Stimulated activated CD8-positive, alpha-beta memory T cell treated with anti-CD3 and anti-CD28 coated beads, Interleukin-12 subunit alpha, Interleukin-12 subunit beta, amount 100 ng/mL, for 1 hour (primary cell): ENCODE measurements at regions not wholly inside any gene's neighbourhood (a gene's known extent, or its start where the extent isn't known, plus 50 kb on each side); places are given as distances from the start of the nearest gene placed in this dataset.

Experiments
- DNase-seq: peaks from one replicate; pipeline ENCODE4 v3.0.0-alpha.2; 2020; ENCODE audit warnings: low read depth

DNA sequence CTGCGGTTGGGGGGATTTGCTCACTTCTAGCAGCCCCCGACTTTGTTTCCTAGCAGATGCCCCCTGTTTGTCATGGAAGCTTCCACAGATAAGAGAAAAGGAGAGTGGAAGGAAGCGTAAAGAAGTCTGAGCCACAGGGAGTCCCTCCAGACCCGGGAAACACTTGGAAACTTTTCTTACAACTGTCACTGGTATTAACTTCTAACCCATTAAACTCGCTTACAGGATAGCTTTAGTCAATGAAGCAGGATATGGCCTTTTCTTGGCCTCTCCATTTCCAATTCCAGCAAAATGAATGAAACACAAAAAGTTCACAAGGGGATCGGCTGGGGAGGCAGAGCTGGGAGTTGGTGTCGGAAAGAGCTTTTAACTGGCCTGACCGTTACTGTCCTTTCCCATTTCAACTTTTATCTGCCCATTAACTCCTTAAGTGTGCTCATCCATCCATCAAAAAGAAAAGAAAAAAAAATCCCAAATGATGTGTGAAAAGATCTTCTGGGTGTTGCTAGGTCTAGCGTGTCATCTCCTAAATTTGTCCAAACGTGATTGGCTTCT is 231.9 kb upstream of the ARGLU1 start:
- DNase-seq, result no peak

DNA sequence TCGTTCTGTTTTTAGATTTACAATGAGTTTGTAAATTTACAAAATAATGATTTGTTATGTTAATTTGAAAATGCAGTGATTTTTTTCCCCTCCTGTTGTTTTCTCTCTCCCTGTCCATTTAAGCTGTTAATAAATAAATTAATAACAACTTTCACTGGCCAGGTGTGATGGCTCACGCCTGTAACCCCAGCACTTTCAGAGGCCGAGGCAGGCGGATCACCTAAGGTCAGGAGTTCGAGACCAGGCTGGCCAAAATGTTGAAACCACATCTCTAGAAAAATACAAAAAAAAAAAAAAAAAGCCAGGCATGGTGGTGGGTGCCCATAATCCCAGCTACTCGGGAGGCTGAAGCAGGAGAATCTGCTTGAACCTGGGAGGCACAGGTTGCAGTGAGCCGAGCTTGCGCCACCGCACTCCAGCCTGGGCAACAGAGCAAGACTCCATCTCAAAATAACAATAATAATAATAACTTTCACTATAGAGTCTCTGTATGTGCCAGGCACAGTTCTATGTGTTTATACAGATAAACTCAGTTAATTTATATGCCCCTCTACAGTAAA is 229.2 kb upstream of the ARGLU1 start:
- no peak for DNase-seq

DNA sequence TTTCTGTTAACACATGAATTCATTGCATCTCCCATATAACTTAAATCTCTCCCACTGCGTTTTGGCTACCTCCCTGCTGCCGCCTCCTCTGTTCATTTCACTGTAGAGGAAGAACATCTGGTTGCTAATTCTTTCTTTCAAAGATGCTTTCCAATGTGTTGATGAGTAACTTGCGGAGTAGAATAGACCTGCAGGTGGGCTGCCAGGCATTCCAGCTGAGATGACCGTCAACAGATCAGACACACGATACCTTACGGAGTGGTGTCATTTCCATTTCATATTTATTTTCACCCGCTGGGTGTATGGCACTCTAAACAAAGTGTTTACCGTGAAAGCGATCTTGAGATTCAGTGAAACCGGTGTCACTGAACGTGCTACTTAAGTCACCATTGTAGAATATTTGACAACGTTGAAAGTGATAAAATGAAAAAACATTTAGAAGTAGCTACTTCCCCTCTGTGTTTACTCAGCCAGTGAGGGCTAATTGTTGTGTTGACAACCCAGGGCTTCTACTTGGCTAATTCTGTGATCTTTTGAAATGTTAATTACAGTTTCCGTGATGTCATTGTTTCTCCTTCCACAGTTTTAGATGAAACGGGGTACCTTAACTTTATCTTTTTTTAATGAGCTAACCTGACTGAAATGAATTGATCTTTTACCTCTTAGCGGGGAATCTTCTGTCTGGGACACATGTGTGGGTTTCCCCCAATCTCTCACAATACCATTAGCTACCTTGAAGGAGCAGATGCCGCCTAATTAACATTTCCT is 228.5 kb upstream of the ARGLU1 start:
- no peak for DNase-seq

DNA sequence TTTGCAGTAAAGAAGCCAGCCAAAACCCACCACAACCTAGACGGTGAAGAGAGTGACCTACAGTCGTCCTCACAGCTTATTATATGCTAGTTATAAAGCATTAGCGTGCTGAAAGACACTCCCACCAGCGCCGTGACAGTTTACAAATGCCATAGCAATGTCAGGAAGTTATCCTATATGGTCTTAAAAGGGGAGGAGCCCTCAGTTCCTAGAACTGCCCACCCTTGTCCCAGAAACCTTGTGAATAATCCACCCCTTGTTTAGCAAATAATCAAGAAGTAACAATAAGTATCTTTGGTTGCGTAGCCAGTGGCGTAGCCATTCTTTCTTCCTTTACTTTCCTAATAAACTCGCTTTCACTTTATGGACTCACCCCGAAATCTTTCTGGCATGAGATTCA is 227.9 kb upstream of the ARGLU1 start:
- DNase-seq, result no peak

DNA sequence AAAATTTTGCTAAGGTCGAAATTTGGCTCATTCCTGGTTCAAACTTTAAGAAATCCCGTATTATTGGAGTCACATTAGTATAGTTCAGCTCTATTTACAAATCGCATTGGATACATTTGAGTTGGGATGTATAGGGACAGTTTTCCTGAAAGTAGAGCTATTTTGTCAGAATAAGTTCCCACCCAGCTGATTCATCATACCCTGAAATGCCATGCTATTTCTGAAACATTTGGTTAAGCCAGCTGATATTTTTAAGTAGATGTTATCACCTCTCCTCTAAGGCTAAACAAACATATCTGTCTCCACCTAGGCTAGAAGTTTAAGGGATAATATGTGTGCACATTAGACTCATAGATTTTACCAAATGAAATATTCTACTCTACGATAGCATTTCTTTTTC is 226.2 kb upstream of the ARGLU1 start:
- no peak for DNase-seq

DNA sequence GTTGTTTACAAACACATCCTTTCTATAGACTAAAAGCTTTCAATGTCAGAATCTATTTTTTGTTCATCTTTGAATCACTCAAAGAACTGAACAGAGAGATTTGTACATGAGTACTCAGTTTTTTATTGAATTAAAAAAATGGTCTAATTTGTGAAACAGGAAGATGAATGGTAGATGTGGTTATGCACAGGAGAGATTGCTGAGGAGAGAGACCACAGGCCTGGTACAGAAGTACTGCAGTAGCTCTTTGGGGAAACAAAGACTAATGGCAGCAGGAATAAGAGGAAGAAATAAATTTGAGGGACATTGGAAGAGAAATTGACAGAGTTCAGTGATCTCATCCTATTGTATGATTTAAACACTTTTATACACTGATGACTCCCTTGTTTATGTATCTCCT is 222.0 kb upstream of the ARGLU1 start:
- no peak for DNase-seq

DNA sequence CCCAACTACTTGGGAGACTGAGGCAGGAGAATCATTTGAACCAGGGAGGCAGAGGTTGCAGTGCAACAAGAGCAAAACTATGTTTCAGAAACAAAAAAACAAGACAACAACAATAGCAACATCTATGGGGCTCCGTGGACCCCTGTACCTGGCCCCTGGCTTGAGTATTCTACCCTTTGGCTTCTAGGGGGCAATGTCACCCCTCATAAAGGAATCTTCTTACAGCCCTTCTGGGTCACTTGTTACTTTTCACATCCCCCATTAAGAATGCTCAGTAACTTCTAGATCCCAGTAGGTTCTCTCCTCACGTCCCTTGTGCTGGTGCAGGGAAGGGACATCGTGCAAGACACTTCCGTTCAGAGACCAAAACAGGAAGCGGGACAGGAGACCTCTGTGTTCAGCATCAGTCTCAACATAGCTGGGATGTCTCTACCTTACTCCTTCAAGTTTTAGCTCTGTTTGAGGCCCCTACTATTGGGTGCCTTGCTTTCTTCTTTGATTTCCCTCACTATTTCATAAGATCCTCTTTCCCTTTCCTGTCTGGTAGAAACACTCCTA is 218.1 kb upstream of the ARGLU1 start:
- no peak for DNase-seq

DNA sequence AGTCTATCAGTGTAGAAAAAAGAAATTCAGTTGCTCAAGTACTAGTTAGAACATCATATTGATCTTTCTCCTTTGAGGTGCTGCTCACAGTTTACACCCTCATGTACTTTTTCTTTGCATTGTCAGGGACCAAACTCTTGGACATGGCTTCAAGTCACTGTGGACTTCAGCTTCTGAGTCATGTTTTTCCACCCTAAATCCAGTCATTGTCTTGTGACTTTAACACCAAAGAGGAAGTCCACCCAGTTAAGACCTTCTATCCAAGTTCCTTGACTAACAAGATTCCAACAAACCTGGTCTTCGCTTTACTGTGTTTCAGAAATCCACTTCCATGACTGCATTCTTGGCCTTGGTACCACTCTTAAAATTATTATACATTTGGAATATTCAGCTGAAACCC is 206.7 kb upstream of the ARGLU1 start:
- no peak for DNase-seq

DNA sequence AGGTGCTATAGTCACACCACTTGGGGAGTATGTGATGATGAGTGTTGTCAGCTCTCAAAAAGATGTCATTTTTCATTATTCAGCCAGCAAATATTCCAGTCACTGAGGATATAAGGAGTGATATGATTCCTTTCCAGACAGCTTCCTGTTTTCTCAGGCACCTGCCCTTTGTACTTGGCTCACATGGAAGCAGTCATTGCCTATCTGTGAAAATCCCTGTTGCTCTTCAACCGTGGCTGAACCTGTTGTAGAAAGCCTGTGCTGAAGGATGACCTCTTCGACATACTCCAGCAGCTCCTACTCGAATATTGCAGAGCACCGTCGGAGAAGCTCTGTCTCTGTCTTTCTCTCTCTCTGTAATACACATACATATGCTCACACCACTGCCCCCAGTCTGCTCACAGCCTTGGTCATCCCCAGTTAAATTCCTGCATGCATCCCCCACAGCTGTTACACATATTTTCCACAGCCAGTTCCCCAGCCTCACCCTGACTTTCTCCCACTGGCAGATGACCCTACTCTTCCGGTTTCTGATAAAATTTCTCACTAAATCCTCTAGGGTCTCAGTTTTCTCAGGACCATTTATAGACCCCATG is 204.2 kb upstream of the ARGLU1 start:
- DNase-seq, result no peak

GRCh38 chr13:106768991-106769390 is 201.1 kb upstream of the ARGLU1 start:
- DNase-seq, result no peak

DNA sequence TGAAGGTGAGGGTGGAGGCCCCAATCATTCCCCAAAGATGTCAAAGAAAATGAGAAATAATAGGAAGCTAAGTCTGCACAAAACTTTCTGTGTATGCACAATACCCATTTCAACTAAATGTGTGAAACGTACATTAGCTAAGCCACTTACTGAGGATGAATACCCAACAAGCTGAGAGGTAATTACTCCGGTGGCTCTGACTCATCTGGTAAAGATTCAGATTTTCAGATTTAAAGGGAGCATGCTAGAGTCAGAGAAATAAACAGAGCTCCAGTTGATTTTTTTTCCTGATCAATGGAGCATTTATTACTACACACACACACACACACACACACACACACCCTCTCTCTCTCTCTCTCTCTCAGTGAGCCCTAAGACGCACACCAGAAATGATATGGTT is 194.8 kb upstream of the ARGLU1 start:
- DNase-seq, result no peak

GRCh38 chr13:106756446-106756845 is 188.5 kb upstream of the ARGLU1 start:
- no peak for DNase-seq

DNA sequence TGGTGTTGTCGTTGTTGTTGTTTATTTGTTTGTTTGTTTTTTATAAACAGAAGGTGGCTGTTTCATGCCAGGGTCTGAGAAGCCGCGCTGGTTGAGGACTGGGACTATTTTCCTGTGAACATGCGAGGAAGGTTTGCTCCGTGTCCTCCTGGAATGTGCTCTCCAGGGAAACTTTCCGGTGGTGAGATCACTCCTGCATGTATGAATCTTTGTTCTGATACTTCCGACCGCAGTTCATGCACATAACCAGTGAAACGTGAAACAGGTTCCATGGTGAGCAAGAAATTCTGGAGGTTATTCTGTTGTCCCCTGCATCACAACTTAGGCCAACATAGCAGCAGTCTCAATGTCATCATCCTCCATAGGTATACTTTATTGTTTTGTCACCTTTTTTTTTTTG is 187.6 kb upstream of the ARGLU1 start:
- no peak for DNase-seq

DNA sequence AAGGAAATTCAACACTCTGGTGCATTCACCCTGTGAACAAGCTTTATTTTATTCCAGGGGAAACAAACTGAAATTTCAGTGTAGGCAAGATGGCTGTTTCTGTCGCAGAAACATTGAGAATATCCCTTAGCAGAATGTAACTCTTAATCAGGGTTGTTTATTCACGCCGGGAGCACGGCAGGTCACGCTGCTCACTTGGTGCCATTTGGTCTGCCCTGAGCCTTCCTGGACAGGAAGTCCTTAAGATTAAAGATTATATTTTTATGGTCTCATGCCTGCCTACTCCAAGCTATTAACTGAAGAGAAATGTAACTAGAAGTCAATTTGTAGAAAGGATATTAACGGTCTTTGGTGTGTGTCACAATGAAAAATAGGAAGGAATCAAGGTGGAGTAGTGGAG is 185.3 kb upstream of the ARGLU1 start:
- no peak for DNase-seq

GRCh38 chr13:106752584-106753170 is 184.7 kb upstream of the ARGLU1 start:
- DNase-seq, result no peak

- no peak for DNase-seq
These were observed 180.8 kb upstream of the ARGLU1 start for GRCh38 chr13:106748785-106749184.

GRCh38 chr13:106744516-106744915 is 176.6 kb upstream of the ARGLU1 start:
- DNase-seq, result no peak

DNA sequence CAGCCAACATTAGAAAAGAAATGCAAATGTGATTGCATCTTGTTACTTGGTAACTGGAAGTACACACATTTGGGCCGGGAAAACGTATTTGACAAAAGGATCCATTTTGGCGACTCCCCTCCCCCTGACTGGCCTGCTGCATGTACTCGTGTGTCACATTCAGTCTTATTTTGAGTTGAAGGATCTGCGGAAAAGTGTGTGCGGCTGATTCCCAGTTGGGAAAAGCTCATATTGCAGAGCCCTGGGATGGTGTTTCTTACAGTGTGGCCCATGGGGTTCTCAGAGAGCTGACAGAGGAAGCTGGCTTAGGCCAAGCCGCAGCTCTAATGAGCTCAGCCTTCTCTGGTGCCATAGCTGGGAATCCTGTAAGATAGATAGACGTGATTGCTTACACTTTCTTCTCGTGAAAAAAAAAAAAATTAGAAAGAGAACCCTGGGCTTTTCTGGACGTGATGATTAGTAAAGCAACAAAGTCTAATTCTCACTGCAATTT is 170.3 kb upstream of the ARGLU1 start:
- no peak for DNase-seq

DNA sequence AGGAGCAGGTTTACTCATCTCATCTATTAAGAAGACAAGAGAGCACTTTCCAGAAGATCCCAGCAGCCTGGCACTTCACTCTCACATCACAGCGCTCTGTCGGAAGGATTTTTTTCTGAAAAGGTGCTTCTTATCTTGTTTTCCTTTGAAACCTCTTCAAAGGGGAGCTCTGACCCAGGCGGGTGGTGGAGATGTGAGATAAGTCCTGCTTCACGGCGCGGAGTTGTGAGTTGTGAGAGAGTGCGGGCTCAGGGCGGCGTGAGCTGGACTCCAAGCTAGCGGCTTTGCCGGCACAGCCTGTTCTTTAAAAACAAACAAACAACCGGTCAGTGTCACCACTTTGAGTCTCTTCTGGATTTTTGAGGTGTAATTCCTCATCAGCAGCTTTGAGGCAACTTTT is 169.0 kb upstream of the ARGLU1 start:
- DNase-seq, result no peak

DNA sequence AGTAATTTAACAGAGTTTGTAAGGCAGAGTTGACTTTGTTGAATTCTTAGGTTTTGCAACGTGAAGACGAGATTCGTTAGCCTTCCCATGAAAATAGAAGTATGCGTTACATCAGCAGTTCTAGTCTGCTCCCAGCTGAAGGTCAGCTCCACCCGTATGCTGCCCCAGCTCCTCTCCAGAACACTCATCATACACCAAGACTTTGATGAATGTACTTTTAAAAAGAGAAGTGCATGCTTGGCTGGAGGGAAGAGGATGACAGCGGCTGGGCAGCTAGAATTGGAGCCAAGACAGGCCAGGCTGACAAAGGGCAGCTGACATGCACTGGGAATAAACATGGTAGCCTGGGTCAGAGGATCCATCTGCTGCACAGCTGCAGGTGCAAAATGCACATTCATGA is 166.3 kb upstream of the ARGLU1 start:
- no peak for DNase-seq

- DNase-seq, result no peak
These were observed 155.1 kb upstream of the ARGLU1 start for GRCh38 chr13:106723036-106723435.

- no peak for DNase-seq
These were observed 154.7 kb upstream of the ARGLU1 start for GRCh38 chr13:106722620-106723019.

DNA sequence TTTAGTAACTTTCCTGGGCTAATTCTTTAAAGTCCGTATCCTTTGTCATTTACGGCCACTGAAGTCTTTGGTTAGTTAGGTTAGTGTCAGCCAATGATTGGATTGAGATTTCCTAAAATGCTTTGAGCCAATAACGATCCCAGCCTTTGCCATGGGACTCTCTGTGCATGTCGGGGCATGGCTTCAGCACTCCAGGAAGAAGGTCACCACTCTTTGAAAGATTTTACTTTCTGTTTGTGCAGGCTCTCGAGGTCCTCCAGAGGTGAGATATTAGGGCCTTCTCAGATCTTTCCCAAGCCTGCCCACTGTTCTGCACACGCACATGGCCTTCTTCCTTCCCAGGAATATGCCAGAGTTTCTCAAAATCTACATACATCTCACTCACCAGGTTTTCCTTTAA is 153.7 kb upstream of the ARGLU1 start:
- DNase-seq, result no peak
